NCI-H1694 treated with DMSO at 0.1 percent for 48 hours (cell line): ENCODE measurements at regions not wholly inside any gene's neighbourhood (a gene's known extent, or its start where the extent isn't known, plus 50 kb on each side); places are given as distances from the start of the nearest gene placed in this dataset.

Experiments used
- DNase-seq: peaks from one replicate; lab custom pipeline; 2025; lab: John Stamatoyannopoulos, UW

DNA sequence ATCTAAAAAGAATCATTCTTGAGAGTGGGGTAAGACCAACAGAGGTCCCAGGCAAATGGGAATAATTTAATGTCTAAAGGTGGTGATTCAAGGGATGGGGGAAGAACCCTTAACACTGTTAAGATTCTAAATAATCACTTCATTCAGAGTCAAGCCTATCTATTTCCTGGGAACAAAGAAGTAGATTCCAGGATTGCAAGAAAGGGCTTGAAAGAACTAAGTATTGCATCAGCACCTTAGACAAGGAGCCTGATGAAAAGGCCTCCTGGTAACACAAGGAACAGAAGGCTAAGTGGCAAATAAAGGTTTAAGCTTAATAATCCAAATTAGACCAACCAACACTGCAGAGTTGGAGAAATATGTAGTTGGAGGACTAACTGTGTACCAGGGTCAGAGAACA, 620.7 kb upstream of the BTBD3 start:
- DNase-seq, result no peak

DNA sequence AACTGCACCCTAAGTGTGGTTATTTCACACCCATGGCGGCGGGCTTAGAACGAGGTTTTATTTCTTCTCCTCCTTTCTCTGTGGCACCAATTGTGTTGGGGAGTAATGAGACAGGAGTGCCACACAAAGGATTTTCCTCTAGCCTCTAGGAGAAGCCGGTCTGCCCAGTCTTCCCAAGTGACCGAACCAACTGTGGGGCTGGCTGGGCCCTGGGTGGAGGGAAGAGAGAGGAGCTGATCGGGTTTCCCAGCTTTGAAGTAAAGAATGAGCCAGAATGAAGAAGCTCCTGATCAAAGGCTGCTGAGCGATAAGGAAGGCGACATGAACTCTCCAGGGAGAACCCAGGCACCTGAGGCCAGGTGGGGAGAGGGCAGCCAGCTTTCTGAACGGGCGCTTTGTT, 616.0 kb upstream of the BTBD3 start:
- DNase-seq, result no peak

DNA sequence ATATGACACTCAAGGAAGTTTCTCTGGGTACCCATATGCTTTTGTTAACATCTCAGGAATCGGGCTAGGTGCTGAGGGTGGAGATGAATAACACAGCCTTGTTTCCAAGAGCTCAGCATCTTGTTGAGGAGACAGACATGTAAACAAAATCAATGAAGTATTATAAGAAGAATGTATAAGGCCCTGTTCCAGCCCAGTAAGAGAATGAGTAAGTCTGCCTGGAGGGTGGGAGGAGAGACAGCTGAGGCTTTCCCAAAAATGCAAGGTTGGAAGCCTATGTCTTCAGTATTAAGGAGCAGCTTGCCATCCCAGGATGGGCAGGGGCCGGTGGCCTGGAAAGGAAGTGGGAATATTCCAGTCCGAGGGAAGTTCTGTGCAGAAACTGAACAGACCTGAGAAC, 615.3 kb upstream of the BTBD3 start:
- no peak for DNase-seq

DNA sequence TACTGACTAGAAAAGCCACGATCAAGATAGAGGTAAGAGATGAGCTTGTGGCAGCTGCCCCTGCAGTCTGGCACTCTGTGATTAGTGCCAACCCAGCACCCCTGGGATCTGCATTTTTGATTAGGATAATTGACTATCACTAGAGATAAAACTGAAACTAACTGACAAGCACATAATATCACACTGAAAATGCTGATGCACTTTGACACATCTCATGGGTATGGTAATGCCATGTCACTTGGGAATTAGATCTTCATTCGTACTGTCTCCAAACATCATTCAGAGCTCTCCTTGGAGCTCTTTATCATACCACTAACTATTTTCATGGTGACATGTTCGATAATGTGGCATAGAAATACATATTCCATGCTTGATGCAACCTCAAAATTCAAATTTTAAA, 612.9 kb upstream of the BTBD3 start:
- DNase-seq, result no peak

DNA sequence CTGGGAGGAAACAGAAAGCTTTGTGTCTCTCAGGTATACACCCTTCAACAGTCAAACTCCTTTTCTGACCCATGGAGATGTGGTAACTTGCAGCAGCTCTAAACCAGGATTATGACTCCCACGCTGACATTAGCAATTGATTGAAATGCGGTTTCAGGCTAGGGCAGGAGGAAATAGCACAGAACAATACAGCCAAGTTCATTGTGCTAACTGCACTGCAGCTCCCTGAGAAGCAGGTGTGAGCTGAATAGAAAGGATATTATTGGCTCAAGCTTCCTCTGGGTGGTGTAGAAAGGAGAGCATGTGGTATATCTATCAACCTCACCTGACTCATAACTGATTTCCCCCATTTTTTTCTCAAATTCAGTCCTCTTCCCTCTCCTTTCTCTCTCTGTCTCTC, 612.3 kb upstream of the BTBD3 start:
- DNase-seq, result no peak

DNA sequence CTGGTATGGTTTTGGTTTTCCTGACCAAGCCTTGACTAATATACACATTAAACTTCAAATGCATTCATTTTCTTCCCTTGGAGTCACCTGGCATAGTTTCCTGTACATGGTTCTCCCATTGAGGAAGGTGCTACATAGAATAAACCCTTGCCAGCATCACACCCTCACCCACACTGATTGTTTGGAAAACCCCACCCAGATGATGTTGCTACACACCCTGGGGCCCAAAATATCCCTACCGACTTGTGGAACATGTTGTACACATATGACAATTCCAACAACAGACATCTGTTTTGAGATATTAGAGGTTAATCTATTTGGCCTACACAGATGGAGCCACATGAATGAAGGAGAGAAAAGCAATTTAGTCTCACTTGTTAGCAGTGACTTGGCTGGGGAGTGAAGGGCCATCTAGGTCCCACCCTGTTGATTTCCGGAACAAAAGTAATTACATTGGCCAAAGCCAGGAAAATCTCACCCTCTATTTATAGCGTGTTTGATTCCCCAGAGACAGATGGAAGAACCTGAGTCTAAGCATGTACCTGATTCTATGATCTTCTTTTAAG, 606.0 kb upstream of the BTBD3 start:
- no peak for DNase-seq

DNA sequence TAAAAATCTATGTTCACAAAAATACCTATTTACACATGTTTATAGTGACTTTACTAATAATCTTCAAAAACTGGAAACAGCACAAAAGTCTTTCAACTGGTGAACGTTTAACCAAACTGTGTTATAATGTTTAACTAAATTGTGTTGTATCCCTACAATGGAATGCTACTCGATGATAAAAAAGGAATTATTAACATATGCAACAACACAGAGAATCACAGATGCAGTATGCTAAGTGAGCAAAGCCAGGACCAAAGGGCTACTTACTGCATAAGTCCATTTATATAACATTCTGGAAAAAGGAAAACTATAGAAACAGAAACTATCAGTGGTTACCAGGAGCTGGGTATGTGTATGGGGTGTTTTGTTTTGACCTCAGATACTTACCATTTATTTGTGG, 602.2 kb upstream of the BTBD3 start:
- DNase-seq, result no peak

DNA sequence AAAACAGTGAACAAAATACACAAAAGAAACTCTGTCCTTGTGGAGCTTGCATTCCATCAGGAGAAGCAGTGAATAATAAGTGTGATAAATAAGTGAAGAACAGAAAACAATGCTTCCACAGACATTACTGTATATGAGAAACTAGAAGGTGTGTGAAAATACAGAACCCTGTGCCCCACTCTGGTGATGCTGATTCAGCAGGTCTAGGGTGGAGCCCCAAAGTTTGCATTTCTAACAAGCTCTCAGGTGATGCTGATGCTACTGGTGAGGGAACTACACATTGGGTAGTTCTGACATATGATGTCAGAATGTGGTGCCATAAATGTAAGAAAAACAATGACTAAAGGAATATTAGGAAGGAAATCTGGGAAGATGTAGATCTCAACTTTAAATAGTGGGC, 601.4 kb upstream of the BTBD3 start:
- no peak for DNase-seq

DNA sequence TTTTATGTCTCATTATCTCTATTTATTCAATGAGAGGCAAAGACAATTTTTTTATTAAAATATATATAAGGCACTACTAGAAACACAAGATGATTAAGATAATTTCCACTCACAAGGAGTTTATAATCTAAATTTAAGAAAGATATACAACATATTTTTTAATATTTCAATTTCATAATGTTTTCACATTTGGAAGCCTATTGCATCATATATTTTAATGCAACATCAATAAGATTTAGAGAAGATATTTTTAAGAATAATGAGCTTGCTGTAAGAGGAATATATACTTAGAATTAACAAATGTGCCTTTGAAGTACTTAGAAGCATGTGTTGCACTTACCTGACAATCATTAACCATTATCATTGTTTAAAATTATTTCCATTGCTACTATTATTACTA, 597.7 kb upstream of the BTBD3 start:
- DNase-seq, result no peak

DNA sequence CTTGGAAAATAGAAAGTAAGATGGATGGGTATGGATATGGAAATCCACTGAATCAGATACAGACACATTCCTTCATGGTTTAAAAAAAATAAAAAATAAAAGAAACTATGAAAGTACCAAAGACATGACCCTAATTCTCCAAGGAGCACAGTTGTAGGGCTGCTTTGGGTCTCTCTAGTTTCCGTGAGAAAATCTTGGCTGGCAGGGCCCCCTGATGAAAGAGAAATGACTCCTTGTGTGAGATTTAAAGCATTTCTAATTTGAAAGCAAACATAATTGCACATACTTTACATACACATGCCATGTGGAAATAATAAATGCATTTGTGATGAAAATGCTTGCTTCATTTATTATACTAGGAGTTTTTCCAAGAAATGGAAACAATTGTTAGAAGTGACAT, 593.9 kb upstream of the BTBD3 start:
- no peak for DNase-seq

DNA sequence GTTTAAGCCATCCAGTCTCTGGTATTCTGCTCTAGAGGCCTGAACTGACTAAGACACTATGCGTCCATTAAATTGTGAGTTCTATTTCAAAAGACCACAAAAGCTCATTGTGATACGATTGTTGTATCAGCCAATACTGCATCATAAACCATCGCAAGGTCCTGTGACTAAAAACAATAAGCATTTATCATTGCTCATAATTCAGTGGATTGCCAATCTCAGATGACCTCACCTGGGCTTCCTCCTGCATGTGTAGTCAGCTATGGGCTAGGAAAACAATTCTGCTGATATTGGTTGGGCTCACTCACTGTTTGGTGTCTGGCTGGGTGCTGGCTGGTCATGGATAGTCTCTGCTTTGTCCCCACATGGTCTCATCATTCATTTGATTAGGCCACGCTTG, 592.7 kb upstream of the BTBD3 start:
- DNase-seq, result no peak

DNA sequence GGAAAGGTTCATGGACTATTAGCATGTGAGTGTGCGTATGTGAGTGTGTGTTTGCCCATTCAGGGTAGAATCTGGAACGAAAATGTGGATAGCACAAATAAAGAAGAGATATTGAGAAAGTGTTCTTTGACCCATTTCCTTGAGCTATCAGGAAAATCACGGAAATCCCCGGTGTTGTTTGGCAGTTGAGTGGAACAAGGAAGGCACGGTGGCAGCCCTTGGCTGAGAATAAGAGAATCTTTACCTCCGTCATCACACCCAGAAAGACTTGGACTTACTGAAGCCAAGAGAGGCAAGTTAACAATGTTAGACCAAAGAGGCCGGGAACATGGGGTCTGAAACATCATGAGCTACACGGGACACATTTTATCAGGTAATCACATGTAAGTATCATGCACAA, 588.9 kb upstream of the BTBD3 start:
- DNase-seq, result no peak

DNA sequence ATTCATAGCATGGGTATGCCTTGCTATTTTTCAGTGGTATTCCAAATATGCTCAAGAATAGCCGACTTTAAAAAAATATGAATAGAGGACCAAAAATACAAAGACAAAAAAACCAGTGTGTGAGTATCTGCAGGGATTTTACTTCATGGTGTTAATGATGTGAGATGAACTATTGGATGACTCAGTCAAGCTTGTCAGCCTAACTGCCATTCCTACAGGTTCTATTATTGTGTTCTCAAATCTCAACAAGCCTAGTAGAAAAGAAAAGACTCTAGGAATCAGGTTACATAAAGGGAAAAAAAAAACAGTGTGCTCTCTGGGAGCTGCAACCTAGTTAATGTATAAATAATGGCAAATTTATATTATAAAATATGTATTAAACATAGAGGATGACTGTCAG, 588.4 kb upstream of the BTBD3 start:
- no peak for DNase-seq

DNA sequence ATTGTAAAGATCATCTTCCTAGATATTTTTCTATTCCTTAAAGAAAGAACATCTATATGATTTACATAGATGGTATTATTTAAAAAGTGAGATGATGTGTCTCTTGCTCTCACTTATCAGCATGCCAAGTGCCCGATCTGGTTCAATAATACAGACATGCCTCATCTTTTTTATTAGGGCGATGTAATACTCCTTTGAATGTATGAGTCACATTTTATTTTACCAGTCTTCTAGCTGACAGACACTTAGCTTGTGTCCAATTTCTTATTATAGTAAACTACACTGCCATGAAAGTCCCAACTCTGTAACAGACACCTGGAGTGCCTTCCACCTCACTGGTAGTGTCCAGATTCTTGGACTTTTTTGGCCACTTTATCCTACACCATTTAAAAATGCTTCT, 586.6 kb upstream of the BTBD3 start:
- DNase-seq, result no peak

DNA sequence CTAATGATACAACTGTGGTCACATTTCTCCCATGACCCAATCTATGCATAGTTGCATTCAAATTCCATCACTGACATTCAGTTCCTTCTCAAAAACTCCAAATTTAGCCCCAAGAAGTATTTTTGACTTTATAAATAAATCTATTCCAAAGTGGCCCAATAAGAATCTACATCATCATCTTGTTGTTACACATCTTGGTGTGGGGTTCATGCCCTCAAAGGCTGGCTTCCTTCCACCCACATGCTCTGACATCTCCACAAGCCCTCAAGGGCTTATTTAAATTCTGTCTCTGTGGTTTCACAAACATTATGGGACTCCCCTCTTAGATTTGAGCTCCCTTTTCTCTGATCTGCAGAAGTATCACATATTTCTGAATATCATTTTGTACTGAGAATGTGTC, 585.3 kb upstream of the BTBD3 start:
- DNase-seq, result no peak

DNA sequence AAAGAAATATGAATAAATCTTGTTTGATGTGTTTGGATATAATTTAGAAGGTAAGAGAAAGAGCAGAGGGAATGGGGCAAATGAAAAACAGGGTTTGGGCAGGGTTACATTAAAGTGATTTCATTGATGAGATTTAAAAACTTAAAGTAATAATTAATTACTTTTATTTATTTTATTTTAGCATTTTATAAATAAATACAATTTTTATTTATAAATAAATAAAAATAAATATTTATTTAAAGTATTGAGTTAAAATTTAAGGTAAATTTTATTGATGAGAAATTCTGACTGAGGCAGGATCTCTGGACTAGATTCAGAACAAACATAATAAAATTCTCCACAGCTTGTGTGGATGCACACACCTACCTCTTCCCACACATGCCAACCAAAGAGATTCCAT, 584.1 kb upstream of the BTBD3 start:
- DNase-seq, result no peak

DNA sequence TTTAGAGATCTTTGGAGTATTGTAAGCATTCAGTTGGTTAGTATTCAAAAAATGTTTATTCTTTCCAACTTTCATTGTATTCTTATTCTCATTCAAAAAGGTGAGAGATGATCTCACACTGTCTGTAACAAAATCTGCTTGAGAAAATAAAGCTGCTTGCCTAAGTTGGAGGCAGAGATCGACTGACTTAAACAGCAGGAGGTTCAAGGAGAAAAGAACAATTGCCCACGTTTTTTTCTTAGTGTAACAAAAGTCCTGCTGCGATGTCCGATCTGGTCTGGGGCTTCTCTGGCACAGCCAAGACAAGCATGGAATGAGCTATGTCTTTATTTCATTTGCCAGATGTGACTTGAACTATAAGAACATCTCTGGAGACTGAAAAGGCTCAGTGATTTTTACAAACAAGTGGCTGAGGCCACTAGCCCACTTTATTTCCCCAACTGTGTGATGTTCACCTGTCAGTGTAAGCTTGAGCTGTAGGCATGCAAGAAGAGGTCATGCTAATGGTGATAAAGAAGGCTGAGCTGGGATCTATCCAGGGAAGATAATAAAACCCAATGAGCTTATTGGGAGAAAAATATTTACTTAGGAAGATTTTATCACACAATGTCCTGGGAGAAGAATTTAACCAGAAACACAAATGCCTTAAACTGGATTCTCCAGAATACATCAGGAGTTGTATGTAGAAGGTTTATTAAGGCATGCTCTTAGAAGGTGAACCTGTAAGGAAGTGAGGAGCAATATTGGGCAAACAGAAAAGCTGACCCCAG, 580.1 kb upstream of the BTBD3 start:
- no peak for DNase-seq

DNA sequence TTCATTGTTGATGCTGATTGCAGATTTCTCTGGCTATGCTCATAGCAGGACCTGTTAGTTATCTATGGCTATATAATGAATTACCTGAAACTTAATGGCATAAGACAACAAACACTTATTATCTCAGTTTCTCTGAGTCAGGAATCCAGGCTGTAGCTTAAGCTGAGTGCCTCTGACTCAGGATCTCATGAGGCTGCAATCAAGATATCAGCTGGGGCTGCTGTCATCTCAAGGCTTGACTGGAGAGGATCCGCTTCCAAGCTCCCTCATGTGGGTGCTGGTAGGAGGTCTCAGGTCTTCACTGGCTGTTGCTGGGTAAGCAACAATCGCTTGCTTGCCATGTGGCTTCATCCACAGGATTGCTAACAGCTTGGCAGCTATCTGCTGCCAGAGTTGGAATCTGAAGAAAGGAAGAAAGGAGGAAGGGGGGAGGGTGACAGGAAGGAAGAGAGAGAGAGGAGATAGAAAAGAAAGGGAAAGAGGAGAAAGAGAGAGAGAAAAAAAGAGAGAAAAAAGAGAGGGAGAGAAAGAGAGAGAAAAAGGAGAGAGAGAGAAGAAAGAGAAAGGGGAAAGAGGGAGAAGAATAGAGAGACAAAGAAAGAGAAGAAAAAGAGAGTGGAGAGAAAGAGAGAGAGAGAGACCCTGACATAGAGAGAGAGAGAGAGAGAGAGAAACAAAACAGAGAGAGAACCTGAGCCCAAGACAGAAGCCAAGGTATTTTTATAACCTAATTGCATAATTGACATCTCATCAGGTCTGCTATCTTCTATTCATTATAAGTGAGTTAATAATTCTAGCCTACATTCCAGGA, 579.0 kb upstream of the BTBD3 start:
- no peak for DNase-seq

DNA sequence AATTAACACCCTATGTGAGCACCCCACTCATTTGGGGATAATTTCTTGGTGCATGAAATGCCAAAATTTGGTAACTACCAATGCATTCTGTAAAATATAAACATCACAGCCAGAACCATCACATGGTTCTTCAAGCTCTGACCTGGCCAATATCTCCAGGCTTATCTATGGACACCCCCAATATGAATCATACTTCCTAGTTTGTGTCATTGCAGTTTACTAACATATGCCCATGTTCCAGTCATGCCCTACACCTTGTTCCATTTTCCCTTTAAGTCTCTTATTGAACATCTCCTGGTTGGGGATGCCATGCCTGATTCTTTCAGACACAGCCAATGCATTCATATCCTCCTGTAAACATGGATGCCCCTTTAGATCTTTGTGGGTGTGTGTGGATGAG, 572.8 kb upstream of the BTBD3 start:
- DNase-seq, result no peak

DNA sequence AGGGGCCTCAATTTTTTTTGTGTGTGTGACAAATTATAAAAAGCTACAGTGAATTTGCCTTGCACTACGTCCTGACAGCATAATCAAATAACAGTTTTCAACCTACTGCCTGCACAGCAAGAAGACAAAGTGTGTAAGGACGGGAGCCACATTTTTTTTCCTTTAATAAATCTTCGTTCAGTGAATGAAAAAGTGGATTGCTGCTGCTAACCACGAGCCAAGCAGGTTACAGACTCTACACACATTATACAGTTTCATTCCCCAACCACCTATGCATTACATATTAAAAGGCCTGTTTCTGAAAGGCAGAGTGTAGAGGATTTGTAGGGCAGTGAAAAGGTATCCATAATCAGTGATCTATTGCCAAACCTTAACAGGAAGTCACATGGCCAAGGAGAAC, 570.0 kb upstream of the BTBD3 start:
- DNase-seq, result no peak

DNA sequence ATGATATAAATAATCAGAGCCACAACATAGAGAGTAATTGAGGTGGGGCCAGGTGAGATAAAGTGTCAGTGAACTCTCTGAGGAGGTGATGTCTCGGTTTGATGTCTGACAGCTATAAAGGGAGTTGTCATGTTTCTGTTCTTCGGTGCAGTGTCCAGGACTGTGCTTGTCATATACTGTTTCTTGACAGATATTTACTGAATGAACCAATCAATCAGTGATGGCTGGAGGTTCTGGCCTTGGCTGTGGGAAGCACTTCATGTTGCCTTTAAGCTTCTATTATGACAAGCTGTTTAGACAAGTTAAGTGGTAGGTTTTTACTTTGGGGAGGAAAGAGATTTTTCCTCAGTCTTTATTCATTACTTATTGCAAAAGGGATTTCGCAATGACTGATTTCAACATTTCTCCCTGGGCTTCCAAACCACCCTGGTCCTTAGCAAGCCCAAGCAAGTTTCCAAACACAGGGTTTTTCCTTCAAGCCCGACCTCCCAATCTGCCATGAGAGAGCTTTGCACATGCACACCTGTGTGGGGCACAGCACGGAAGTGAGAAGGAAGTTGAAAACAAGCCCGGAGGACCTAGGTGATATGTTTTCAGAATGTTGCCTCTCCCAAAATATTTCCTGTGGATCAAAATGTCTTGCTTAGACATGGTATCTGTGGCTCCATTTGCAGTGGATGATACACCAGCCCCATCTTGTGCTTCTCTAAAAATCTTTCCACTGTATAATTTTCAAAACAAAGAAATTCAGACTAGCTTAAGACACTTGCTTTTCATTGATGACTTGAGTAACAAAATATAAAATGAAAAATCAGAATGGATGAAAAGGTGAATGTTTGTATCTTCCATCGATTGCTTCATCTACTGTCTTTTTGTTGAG, 567.3 kb upstream of the BTBD3 start:
- no peak for DNase-seq

DNA sequence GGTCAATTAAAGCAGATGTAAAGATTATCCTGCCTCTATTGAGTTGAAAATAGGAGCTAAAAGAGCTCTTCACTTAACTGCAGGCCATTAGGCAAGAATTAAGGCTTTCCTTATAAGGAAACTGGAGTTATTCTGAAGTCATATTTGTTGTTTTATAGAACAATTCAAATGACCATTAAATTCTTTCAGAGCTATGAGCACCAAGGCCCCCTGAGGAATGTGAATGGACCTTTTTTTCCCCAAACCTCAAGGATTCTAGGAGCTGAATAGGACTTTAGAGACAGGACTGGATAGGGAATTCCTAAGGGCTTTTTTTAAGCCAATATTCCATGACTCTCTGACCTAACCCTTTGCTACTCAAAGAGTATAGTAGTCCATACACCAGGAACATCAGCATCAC, 565.7 kb upstream of the BTBD3 start:
- no peak for DNase-seq
